GM06990 (cell line): ENCODE measurements at regions not wholly inside any gene's neighbourhood (a gene's known extent, or its start where the extent isn't known, plus 50 kb on each side); places are given as distances from the start of the nearest gene placed in this dataset.

ENCODE experiments used
- DNase-seq: peaks from one replicate; pipeline ENCODE4 v3.0.0-alpha.2; 2011; ENCODE audit not compliant: insufficient read length; ENCODE audit errors: extremely low read depth
- H3K27me3 ChIP-seq: replicated peaks from 2 replicates; pipeline ENCODE4 v1.6.0; 2011; ENCODE audit warnings: low read length; ENCODE audit not compliant: control insufficient read depth, insufficient read depth
- H3K36me3 ChIP-seq: 2 replicates; pipeline ENCODE4 v1.5.1; 2011; ENCODE audit warnings: low read length; ENCODE audit not compliant: control insufficient read depth, insufficient read depth
- H3K4me3 ChIP-seq: replicated peaks from 2 replicates; pipeline ENCODE4 v1.5.1; 2011; ENCODE audit warnings: low read depth, mild to moderate bottlenecking, control low read depth, low read length
- CTCF ChIP-seq: IDR thresholded peaks from 2 replicates; pipeline ENCODE4 v1.5.1; 2011; ENCODE audit warnings: low read length, control low read depth, mild to moderate bottlenecking, inconsistent platforms; ENCODE audit not compliant: insufficient read depth, poor library complexity, severe bottlenecking

GRCh38 chr12:75812271-75813018, 219.1 kb downstream of the PHLDA1 start:
- no peaks in the 10 kb centered on the region for H3K36me3 ChIP-seq
- no peak for TF ChIP-seq CTCF
- H3K4me3 ChIP-seq, result peak overlapping the region; percentile 28
- DNase-seq, result peak; percentile 21
- no peaks in the 10 kb centered on the region for H3K27me3 ChIP-seq

- H3K27me3 ChIP-seq, result no peaks in the 10 kb centered on the region
- H3K36me3 ChIP-seq, result no peaks in the 10 kb centered on the region
- TF ChIP-seq CTCF, result no peak
- DNase-seq, result no peak
- H3K4me3 ChIP-seq, result no peak overlapping the region
Observed at GRCh38 chr12:75809746-75810145, 221.8 kb downstream of the PHLDA1 start.

GRCh38 chr12:75807494-75807893, 224.1 kb downstream of the PHLDA1 start:
- DNase-seq, result no peak
- Histone ChIP-seq H3K27me3 (no peaks in the 10 kb centered on the region), H3K36me3 (no peaks in the 10 kb centered on the region), H3K4me3 (no peak overlapping the region)
- TF ChIP-seq CTCF, result no peak

GRCh38 chr12:75805905-75806304, 225.7 kb downstream of the PHLDA1 start:
- Histone ChIP-seq H3K27me3 (no peaks in the 10 kb centered on the region), H3K36me3 (no peaks in the 10 kb centered on the region), H3K4me3 (no peak overlapping the region)
- no peak for DNase-seq
- TF ChIP-seq CTCF, result no peak

- no peaks in the 10 kb centered on the region for H3K27me3 ChIP-seq
- DNase-seq, result no peak
- no peak overlapping the region for H3K4me3 ChIP-seq
- no peaks in the 10 kb centered on the region for H3K36me3 ChIP-seq
- no peak for TF ChIP-seq CTCF
Observed at GRCh38 chr12:75805320-75805719, 226.3 kb downstream of the PHLDA1 start.
